IPS DF 4.7 (cell line): ENCODE measurements at regions not wholly inside any gene's neighbourhood (a gene's known extent, or its start where the extent isn't known, plus 50 kb on each side); places are given as distances from the start of the nearest gene placed in this dataset.

Experiments
- DNase-seq: peaks from one replicate; pipeline ENCODE4 v3.0.0-alpha.2; 2013; ENCODE audit warnings: low spot score; ENCODE audit errors: extremely low read depth

DNA sequence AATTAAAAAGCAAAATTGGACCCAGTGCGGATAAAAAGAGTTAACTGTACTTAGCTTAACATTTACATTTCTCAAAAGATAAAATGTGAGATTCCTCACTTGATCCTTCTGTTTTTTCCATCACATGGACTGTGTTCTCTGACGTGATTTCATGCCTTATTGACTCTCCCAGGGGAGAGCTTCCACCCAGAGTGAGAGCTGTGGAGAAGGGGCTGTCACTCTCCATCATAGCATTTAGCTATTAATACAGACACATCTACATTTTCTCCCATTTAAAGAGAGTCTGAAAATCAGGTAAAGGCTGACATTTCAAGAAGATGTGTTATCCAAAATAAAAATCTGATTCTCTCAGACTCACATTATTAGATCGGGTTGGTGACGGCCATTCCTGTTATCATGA is 493.8 kb downstream of the FBXO15 start:
- DNase-seq, result no peak

DNA sequence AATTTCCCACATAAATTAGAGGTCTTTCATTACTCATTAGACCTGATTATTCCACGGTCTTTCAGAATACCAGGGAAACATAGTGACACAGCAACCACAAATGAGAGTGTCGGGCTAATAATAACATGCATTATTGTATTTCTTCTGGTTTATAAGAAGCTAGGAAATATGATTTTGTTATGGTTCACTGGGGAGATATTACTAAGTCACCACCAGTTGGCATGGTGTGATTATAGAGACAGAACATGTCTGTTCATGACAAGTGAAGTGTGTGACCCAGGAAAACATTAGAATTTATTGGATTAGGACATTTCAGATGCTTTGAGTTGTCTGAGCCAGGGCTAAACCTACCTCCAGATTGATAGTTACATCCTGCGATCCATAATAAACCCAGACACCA is 494.4 kb downstream of the FBXO15 start:
- no peak for DNase-seq

DNA sequence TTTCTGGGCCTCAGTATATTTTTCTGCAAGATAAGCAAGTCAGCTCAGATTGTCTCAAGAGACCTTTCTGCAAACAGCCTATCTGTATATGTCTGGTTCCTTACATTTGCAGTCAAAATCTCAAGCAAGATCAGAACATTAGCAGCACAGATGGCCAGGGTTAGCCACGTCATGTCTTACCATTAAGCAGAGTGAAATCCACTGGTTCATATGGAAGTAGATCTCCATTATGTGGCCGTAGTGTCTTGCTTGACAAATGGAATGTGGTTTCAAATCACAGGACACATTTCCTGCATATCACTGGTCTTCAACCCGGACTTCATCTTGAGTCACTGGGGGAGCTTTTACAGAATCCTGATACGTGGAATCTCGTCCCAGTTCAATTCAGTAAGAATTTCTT is 500.2 kb downstream of the FBXO15 start:
- no peak for DNase-seq

DNA sequence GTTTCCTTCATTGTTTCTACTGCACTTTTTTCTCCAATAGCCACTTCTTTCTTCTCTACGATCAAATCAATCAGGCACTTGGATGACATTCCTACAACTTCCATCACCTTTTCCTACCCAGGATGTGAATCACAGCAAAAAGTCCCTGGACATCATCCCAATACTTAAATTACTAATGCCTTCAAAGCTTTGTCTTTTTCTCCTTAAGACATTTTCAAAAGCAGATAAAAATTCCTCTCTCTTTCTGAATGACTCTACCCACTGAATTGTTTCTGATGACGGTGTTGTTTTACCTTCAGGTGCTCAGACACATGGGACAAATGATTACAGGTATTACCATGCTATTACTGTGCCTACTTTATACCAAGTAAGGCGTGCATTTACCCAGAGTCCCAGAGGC is 500.9 kb downstream of the FBXO15 start:
- no peak for DNase-seq

DNA sequence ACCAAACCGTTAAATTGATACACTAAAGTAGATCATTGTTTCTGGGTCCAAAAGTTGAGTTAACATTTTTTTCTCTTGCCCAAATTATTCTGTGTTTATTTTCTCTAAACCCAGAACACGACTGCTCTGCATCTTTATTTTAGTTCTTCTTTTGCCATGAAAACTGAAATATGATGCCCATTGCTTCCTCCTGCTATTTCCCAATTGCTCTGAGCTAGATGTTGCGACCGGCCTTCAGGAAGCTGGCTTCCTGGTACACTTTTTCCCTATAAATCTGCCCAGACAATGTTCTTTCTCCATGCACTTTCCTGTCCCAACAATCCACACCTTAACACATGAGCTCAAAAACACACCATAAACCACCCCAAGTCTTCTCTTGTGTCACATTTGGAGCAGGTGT is 501.4 kb downstream of the FBXO15 start:
- DNase-seq, result no peak

DNA sequence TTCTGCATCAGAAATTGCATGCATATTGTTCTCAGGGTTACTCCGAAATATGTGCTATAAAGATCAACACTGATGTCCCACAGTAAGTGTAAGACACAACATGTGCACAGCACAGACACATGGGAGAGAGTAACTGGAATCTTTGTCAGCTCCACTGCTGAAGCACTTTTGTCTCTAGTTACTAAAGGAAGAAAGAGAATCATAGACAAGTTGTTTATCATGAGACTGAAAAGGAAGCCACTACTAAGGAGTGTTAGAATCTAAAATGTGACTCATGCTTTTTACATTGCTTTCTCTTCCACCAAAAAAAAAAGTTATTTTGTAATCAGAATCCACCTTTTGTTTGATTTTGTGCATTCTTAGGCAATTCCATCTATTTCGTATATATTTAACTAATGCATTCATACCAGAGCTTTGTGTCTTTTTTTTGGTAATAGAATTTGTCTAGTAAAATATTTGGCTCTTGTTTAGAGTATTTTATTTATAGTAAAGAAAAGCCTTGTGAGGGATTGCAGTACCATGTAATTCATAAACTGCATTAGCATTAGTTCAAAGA is 502.4 kb downstream of the FBXO15 start:
- DNase-seq, result no peak

DNA sequence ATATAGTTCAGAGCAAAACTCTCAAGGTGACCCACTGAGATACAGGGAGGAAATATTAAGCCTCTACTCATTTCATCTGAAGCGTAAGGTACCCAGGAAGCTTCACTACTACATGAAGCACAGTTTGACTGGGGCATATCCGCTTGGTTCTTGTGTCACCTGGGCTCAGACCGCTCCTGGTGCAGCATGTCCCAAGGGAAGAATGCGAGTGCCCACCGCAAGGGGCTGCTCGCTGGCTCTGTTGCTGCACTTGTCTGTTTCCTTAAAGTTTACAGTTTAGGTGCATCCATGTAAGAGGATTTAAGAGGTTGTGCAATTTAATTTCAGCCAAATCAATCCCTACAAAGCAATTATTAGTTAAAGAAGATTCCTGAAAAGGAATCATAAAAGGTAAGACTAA is 507.8 kb downstream of the FBXO15 start:
- DNase-seq, result no peak

DNA sequence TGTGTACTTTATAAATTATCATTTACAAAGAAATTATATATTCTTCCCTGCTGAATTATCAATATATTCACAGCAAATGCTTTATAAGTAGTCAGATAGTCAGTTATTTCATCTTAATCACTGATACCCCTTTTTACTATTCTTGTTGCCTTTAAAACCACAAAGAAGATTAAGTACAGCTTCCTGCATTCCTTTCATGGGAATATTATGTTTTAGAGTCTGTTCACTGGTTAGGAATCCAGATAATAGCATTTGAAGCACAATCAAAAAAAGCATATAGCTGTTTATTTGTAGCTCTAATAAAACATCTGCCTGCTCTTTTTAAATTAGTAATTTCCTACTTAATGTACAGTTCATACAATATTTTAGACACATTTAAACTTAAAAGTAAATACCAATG is 508.9 kb downstream of the FBXO15 start:
- DNase-seq, result no peak

DNA sequence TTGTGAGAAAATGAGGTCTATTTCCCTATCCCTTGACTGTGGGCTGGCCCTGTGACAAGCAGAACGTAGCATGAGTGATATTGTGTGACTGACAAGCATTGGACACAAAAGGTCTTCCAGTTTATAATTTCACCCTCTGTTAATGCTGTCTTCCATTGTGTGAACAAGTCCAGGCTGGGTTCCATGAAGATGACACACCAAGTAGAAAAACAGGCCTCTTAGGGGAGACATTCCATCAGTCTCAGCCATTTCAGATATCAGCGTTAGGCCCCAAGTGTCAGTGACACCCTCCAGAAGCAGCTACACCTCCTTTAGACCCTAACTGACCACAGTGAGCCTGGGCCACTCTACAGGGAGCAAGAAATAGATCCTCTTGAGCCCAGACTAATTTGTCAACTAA is 511.3 kb downstream of the FBXO15 start:
- DNase-seq, result no peak

DNA sequence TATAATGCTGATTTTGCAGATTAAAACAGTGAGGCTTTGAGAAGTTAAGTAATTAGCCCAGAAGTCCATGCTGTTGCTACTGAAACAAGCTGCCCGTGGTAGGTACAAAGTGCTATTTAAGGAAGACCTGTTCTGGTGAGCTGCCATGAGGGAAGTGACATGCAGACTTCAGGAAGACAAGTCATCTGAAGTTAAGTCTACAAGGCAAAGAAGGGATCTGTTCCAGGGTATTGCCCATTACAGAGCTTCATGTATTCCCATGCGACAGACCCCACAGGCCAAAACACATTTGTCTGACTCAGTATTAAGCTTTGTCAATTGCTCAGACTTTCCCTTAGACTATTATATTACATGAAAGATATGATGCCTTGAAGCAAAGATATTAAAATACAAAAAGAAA is 520.8 kb downstream of the FBXO15 start:
- DNase-seq, result no peak

DNA sequence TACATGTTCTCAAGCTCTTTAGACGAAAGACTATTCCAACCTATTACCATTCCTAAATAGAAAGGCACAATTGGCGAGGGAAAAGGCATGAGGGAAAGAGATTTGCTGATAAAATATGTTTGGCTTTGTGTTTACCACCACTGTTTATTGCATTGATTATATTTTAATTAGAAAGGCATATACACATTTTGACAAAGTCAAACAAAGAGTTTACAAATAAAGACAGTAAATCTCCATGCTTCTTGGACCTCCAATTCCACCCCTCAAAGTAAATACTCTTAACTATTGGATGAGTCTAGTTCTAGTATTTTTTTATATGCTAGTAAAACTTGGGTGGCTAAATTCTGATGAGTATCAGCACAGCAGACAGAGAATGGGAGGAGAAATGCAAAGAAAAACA is 521.4 kb downstream of the FBXO15 start:
- DNase-seq, result no peak

DNA sequence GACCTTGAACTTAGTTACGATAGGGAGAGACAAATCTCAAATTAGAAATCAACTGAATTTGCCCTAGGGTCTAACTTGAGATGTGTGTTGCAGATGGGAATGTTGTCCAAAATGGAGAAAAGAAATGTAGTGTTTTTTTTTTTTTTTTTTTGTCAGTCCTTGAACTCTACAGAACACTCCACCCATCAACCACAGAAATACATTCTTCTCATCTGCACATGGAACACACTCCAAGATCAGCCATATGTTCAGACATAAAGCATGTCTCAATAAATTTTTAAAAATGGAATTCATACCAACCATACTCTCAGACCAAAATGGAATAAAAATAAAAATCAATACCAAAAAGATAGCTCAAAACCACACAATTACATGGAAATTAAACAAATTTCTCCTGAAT is 526.5 kb downstream of the FBXO15 start:
- no peak for DNase-seq

DNA sequence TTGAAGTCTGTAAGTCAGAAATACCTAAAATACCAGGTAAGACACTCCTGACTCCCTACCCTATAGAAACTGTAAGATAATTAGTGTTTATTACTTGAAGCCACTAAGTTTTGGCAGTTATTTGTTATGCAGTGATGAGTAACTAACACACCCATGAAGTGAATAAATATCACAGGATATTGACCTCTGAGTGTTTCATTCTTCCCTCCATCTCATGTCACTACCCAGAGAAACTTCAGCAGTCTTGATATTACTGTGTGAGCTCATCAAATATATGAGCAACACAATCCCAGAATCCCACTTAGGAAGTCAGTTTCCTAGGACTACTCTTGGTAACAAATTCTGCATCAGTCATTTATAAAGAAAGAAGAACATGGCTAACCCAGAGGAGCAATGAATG is 529.7 kb downstream of the FBXO15 start:
- no peak for DNase-seq

DNA sequence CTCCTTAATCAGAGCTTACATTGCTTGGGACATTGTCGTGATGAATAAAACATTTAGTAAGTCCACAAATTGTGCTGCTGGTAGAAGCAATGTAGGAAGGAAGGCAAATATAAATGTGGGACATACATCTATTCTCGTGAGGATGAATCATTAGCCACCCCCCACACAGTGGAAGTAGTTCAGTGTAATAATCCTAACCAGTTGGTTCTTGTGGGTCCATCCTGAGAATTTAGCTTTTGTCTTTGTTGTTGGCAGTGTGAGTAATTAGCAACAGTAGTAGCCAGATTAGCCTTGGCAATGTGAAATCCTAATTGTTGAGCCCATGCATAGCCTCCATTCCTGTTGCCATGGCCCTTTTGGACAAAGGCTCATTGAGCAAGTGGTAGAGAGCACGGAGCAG is 532.1 kb downstream of the FBXO15 start:
- DNase-seq, result no peak

DNA sequence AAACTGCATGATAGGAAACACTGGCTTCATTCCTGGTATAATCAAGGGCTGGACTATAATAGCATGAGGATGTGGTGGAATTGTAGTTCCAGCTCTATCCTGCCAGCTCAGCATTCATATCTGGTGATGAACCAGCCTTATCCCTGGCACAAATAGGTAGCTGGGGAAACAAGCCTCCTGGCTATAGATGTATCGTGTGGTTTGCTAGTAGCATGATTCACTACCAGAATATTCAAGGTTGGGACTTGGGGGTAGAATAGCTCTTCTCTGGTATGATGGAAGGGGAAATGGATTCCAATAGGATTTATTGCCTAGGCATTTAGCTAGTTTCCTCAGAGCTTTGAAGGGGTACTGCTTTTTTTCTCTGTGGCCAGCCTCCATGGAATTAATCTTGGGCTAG is 532.8 kb downstream of the FBXO15 start:
- no peak for DNase-seq

DNA sequence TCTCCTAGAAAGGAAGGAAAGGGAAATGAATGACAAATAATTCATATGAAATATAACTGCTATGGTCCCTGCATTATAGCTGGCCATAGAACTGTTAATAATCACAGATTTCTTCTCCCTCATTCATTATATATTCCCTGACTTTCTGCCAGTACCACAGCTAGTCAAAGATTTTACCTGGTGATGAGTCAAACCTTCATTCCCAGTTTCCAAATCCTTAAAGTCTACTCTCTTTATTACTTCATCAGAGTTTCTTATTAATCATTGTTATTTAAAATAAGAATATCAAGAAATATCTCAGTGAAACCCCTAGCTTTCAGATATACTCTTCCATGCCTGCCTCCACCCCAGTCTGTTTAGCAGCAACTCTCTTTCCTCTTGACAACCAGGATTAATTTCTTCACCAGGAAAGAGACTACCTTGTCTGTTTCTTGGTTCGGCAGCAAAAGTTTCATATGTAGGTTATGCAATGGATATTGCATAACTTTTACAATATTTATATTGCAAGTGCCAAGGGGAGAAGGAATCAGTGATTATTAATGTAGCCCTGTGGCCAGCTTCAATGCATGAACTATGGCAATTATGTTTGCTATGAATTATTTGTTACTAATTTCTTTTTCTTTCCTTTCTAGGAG is 533.8 kb downstream of the FBXO15 start:
- DNase-seq, result no peak

DNA sequence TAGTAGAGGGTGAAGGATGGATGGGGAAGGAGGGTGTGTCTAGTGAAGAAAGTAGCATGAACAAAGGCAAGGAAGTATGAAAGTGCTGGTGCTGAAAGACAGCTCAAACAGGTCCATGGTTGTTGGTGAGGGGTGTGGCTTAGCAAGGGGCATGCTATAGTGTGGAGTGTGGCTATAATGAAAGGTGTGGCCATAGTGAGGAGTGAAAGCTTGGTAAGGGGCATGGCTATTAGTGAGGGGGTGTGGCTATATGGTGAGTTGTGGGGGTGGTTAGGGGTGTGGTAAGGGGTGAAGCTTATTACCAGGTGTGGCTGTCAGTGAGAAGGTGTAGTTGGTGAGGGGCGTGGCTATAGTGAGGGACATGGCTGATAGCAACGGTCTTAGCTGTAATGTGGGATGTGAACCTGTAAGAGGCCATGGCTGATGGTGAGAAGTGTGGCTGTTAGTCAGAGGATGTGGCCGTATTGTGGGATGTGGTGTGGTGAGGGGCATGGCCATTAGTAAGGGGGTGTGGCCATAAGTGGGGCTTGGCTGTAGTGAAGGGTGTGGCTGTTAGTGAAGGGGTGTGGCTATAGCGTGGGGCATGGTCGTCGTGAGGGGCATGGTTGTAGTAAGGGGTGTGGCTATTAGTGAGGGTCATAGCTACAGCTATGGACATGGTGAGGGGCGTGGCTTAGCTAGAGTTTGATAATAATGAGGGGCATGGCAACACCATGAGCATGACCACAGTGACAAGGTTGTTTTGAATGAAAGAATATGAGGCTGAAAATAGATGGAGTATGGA is 549.6 kb downstream of the FBXO15 start:
- no peak for DNase-seq

DNA sequence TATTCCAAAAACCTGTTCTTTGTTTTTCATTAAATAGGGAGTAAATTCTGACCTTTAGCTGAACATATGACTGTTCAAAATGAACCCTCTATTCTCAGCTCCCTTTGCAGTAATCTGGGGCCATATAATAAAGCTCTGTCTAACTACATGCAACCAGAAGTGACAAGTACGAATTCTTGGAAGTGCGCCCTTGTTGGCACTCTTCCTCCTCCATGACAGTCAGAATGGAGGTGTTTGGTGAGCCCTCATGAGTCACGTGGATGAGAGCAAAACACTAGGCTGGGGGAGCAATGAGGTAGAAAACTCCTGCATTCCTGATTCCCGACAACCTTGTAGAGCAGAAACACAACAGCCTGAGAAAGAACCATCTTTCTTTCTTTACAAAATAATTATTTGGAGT is 552.9 kb downstream of the FBXO15 start:
- DNase-seq, result no peak

DNA sequence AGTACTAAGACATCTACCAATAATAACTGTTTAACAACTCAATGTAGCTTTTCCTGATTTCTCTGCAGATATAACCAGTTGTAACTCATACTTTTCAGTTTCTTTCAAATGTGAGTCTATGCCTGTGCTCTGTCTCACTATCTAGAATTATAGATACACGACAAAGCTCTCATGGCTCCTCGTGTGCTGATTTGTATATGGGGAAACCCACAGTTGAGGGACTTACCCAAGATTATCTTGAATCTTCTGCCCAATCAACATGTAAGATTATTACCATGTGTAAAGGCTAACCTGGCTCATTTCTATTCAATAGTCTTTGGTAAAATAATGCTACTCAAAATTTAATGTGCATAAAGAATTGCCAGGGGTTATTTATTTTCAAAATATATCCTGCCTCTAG is 554.4 kb downstream of the FBXO15 start:
- DNase-seq, result no peak

DNA sequence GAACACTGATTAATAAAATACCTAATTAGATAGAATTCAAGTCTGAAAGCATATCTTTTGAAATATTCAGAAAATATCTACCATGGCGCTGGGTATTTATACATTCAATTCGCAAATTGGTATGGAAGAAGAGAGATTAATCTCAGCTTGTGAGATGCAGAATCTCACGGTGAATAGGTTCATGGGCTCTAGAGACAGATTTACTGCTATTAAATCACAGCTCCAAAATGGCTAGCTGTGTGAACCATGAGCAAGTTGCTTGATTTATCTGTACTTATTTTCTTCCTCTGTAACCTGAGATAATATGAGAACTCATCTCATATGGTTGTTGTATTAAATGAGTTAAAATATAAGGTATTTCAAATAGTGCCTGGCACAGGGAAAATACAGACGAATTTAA is 556.7 kb downstream of the FBXO15 start:
- DNase-seq, result no peak

DNA sequence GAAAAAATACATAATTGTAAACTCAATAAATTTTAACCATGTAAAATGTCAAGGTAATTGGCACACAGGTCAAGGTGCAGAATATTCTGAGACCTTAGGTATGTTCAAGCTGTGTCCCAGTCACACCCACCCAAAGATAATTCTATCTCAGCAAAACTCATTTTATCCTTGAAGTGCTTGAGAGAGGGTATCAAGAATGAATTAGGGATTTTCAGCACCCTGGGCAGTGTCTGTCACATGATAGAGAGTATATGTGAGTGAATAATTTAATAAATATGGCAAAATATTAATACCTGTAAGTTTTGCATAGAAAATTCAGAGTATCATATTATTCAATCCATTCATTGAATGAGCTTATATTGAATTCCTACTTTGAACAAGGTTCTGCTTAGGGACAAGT is 567.9 kb downstream of the FBXO15 start:
- no peak for DNase-seq

DNA sequence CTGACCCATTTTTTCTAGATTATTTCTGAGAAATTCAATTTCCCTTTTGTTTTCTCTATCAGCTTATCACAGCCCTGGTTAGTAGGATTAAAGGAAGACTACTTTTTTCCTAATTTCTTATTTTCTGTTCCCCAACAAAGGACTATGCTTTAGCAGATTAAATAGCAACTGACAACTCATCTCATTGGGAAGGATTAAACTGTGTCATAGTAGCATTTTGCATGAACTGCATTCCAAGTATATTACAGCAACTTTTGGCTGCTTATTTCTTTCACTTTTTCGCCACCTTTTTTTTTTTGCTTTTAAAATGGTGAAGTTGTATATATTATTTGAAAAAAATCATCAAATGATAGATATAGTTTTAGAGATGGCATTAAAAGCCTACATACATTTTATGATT is 570.3 kb downstream of the FBXO15 start:
- DNase-seq, result no peak

DNA sequence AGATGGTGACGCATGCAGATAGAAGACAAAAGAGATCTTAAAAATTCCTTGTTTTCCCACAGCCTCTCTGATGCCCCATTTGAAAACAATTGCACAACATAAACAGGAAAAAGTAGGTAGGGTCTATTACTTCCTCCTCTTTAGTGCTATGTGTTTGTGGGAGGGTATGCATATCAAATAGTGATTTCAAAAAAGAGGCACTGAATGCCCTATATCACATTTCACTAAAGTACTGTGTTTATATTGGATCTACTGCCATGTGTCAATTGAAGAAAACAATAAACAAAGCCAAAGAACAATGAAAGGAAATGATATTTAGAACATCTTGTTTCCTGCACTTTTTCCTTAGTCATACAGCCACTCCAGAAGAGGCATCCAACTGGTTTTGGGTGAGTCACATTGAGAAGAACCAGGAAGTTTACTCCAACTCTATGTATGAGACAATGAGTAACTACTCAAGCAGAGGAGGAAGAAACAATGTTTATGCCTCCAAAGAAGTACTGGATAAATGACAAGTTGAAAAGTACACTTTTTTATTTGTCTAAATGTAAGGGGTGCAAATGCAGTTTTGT is 583.6 kb downstream of the FBXO15 start:
- no peak for DNase-seq
